ENCODE measurements at regions not wholly inside any gene's neighbourhood (a gene's known extent, or its start where the extent isn't known, plus 50 kb on each side); places are given as distances from the start of the nearest gene placed in this dataset.

DNA sequence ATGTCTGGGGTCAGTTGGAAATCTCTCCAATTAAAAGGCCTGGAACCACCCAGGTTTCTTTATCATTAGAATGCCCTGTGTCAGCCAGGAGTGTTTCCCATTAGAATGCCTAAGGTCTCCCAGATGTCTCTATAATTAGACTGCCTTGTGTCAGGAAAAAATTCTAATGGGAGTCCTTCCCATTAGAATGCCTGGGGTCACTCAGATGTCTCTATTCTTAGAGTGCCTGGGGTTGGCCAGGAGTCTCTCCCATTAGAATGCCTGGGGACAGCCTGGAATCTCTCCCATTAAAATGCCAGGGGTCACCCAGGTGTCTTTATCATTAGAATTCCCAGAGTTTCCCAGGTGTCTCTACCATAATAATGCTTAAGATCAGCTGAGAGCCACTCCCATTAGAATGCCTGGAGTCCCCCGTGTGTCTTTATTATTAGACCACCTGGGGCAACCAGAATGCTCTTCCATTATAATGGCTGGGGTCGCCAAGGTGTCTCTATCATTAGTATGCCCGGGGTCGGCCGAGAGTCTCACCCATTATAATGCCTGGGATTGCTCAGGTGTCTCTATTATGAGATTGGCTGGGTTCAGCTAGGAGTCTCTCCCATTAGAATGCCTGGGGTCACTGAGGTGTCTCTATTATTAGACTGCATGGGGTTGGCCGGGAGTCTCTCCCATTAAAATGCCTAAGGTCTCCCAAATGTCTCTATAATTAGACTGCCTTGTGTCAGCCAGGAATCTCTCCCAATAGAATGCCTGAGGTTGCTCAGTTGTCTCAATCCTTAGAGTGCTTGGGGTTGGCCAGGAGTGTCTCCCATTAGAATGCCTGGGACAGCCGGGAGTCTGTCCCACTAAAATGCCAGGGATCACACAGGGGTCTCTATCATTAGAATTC lies 2254.6 kb downstream of the TP53TG3F start:
- CTCF ChIA-PET = no interaction called here
- H3K9me3 Mint-ChIP-seq (ENCODE audit: insufficient read depth) = peaks cover 10% of the 10 kb centered on the region
- no peak overlapping the region for H3K4me3 Mint-ChIP-seq

DNA sequence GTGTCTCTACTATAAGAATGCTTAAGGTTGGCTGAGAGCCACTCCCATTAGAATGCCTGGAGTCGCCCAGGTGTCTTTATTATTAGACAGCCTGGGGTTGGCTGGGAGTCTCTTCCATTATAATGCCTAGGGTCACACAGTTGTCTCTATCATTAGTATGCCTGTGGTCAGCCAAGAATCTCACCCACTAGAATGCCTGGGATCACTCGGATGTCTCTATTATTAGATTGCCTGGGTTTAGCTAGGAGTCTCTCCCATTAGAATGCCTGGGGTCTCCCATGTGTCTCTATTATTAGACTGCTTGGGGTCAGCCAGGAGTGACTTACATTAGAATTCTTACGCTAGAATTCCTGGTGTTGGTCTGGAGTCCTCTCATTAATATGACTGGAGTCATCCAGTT lies 2255.3 kb downstream of the TP53TG3F start:
- DNase-seq (no peak), ATAC-seq (ENCODE audit: low read depth) (no peak)
- no peaks in the 10 kb centered on the region for H4K20me1 ChIP-seq (ENCODE audit: control insufficient read depth, insufficient read depth, low read length, poor library complexity, severe bottlenecking)
- no peak overlapping the region for H3K27ac ChIP-seq (ENCODE audit: low read length in 2 of 2)
- Mint-ChIP-seq H3K4me1 (no peaks in the 10 kb centered on the region), H3K27ac (no peak overlapping the region), H3K9me3 (ENCODE audit: insufficient read depth) (peaks cover 10% of the 10 kb centered on the region), H3K27me3 (no peaks in the 10 kb centered on the region), H3K4me3 (no peak overlapping the region)
- no peaks in the 10 kb centered on the region for H3K36me3 ChIP-seq (replicated peaks in 1 of 2; ENCODE audit: control extremely low read depth in 1 of 2, control insufficient read depth in 1 of 2, extremely low read depth in 1 of 2, insufficient read depth in 2 of 2, low read length in 1 of 2)
- peaks cover 0 to 15% (median 7%) of the 10 kb centered on the region in 3 donors for H3K9me3 ChIP-seq (ENCODE audit: control extremely low read depth in 1 of 3, control insufficient read depth in 2 of 3, insufficient read depth in 1 of 3, low read length in 2 of 3)
- no peak overlapping the region for H2AFZ ChIP-seq (ENCODE audit: insufficient read depth, low read depth, low read length, poor library complexity, severe bottlenecking)
- TF ChIP-seq EZH2 (IDR thresholded peaks at IDR 0.05; ENCODE audit: borderline replicate concordance, insufficient read depth, low read depth, low read length, poor library complexity, severe bottlenecking) = no peak
- TF ChIP-seq, protein P1, sequence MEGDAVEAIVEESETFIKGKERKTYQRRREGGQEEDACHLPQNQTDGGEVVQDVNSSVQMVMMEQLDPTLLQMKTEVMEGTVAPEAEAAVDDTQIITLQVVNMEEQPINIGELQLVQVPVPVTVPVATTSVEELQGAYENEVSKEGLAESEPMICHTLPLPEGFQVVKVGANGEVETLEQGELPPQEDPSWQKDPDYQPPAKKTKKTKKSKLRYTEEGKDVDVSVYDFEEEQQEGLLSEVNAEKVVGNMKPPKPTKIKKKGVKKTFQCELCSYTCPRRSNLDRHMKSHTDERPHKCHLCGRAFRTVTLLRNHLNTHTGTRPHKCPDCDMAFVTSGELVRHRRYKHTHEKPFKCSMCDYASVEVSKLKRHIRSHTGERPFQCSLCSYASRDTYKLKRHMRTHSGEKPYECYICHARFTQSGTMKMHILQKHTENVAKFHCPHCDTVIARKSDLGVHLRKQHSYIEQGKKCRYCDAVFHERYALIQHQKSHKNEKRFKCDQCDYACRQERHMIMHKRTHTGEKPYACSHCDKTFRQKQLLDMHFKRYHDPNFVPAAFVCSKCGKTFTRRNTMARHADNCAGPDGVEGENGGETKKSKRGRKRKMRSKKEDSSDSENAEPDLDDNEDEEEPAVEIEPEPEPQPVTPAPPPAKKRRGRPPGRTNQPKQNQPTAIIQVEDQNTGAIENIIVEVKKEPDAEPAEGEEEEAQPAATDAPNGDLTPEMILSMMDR (IDR thresholded peaks at IDR 0.05) = no peak
- no peak overlapping the region for H3K4me3 ChIP-seq (ENCODE audit: control extremely low read depth in 1 of 5, extremely low read depth in 1 of 5, insufficient read depth in 1 of 5, low read depth in 2 of 5, low read length in 4 of 5)
- WGBS (ENCODE audit: insufficient coverage) = no CpG with 5 or more reads among the region's 3 CpGs
- no peaks in the 10 kb centered on the region for H3K79me2 ChIP-seq (ENCODE audit: control insufficient read depth, insufficient read depth, low read length)
- no peaks in the 10 kb centered on the region for H3K4me1 ChIP-seq (ENCODE audit: control insufficient read depth in 2 of 2, insufficient read depth in 2 of 2, low read length in 2 of 2)
- intact Hi-C loops (cut with micrococcal nuclease) = no loop called here
- ChIA-PET POLR2A (no interaction called here), CTCF (no interaction called here)
- no peak overlapping the region for H3K4me2 ChIP-seq (replicated peaks; ENCODE audit: low read depth, low read length, poor library complexity, severe bottlenecking)
- H3K9ac ChIP-seq (ENCODE audit: low read length) = no peak overlapping the region
- no peaks in the 10 kb centered on the region for H3K27me3 ChIP-seq (replicated peaks in 1 of 4; ENCODE audit: control extremely low read depth in 1 of 4, control insufficient read depth in 3 of 4, insufficient read depth in 4 of 4, low read length in 3 of 4)

More for the DNA sequence above, 2254.6 kb downstream of the TP53TG3F start:
- no peak for TF ChIP-seq EZH2 (IDR thresholded peaks at IDR 0.05; ENCODE audit: borderline replicate concordance, insufficient read depth, low read depth, low read length, poor library complexity, severe bottlenecking)
- TF ChIP-seq, protein P1 (IDR thresholded peaks at IDR 0.05) = no peak
- Histone ChIP-seq H3K9ac (ENCODE audit: low read length) (no peak overlapping the region), H2AFZ (ENCODE audit: insufficient read depth, low read depth, low read length, poor library complexity, severe bottlenecking) (no peak overlapping the region), H3K36me3 (replicated peaks in 1 of 2; ENCODE audit: control extremely low read depth in 1 of 2, control insufficient read depth in 1 of 2, extremely low read depth in 1 of 2, insufficient read depth in 2 of 2, low read length in 1 of 2) (no peaks in the 10 kb centered on the region), H3K4me3 (ENCODE audit: control extremely low read depth in 1 of 5, extremely low read depth in 1 of 5, insufficient read depth in 1 of 5, low read depth in 2 of 5, low read length in 4 of 5) (no peak overlapping the region), H4K20me1 (ENCODE audit: control insufficient read depth, insufficient read depth, low read length, poor library complexity, severe bottlenecking) (no peaks in the 10 kb centered on the region), H3K9me3 (ENCODE audit: control extremely low read depth in 1 of 3, control insufficient read depth in 2 of 3, insufficient read depth in 1 of 3, low read length in 2 of 3) (peaks cover 0 to 15% (median 7%) of the 10 kb centered on the region in 3 donors), H3K4me1 (ENCODE audit: control insufficient read depth in 2 of 2, insufficient read depth in 2 of 2, low read length in 2 of 2) (no peaks in the 10 kb centered on the region), H3K27me3 (replicated peaks in 1 of 4; ENCODE audit: control extremely low read depth in 1 of 4, control insufficient read depth in 3 of 4, insufficient read depth in 4 of 4, low read length in 3 of 4) (no peaks in the 10 kb centered on the region), H3K27ac (ENCODE audit: low read length in 2 of 2) (no peak overlapping the region), H3K79me2 (ENCODE audit: control insufficient read depth, insufficient read depth, low read length) (no peaks in the 10 kb centered on the region), H3K4me2 (replicated peaks; ENCODE audit: low read depth, low read length, poor library complexity, severe bottlenecking) (no peak overlapping the region)
- no peaks in the 10 kb centered on the region for H3K4me1 Mint-ChIP-seq
- POLR2A ChIA-PET = no interaction called here
- DNase-seq (no peak), ATAC-seq (ENCODE audit: low read depth) (no peak)
- intact Hi-C loops (cut with micrococcal nuclease) = no loop called here
- WGBS (ENCODE audit: insufficient coverage) = 88% methylated on average over 5 of the region's 7 CpGs
- H3K27ac Mint-ChIP-seq = no peak overlapping the region
- no peaks in the 10 kb centered on the region for H3K27me3 Mint-ChIP-seq

All from B cell (primary cell).